ENCODE measurements at regions not wholly inside any gene's neighbourhood (a gene's known extent, or its start where the extent isn't known, plus 50 kb on each side); places are given as distances from the start of the nearest gene placed in this dataset.

DNA sequence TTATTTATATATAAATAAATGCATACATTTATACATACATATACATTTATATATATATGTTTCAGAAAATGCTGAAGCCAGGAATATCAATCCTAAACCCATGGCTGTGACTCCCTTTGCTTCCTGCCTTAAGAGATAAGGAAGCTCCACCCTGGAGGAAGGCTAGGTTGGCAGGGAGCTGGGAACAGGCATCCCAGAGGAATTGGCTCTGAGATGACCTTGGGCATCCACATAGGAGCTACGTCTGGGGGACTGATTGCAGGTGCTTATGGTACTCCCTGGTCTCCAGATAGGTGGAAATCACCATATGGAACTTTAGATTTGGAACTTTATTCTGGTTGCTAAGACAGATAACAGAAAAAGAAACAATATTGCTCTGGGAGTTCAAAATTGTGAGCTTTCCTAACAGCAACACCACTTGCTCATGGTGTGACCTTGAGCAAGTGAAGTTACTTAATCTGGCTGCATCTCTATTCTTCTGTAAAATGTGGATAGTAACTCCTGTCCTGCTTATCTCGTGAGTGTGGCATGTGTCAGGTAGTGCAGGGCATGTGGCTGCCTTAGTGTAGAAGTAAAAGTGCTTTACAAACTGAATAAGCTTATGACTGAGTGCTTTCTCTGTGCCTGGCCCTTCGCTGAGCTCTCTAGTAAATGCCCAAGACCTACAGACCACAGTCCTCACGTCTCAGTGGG lies 341.0 kb downstream of the MEIS1 start:
- H2AFZ ChIP-seq, result no peak overlapping the region

DNA sequence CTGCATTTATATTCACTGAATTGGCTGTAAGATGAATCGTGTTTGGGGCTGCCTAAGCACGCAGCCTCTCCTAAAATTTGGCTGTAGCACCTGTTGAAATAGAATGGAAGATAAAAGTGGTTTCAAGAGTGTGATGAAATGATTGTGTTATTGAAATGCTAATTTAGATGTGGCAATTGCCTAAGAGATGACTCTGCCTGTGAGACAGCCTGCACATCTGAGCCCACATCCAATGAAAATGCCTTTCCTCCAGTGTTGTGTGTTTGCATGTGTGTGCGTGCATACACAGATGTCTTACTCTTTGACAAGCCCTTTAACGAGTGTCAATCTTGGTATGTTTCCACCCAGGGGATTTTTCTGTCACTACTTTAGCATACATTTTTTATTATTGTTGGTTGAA lies 346.9 kb downstream of the MEIS1 start:
- no peaks in the 10 kb centered on the region for H3K79me2 ChIP-seq
- H3K36me3 ChIP-seq (ENCODE audit: control insufficient read depth, insufficient read depth, low read length), result no peaks in the 10 kb centered on the region
- no peak overlapping the region for H3K9ac ChIP-seq
- TF ChIP-seq, protein P1, sequence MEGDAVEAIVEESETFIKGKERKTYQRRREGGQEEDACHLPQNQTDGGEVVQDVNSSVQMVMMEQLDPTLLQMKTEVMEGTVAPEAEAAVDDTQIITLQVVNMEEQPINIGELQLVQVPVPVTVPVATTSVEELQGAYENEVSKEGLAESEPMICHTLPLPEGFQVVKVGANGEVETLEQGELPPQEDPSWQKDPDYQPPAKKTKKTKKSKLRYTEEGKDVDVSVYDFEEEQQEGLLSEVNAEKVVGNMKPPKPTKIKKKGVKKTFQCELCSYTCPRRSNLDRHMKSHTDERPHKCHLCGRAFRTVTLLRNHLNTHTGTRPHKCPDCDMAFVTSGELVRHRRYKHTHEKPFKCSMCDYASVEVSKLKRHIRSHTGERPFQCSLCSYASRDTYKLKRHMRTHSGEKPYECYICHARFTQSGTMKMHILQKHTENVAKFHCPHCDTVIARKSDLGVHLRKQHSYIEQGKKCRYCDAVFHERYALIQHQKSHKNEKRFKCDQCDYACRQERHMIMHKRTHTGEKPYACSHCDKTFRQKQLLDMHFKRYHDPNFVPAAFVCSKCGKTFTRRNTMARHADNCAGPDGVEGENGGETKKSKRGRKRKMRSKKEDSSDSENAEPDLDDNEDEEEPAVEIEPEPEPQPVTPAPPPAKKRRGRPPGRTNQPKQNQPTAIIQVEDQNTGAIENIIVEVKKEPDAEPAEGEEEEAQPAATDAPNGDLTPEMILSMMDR (IDR thresholded peaks at IDR 0.05), result no peak
- H3K27ac ChIP-seq, result no peak overlapping the region
- H2AFZ ChIP-seq, result no peak overlapping the region
- no peak overlapping the region for H3K4me3 ChIP-seq (ENCODE audit: low read depth, low read length)
- no peaks in the 10 kb centered on the region for H3K27me3 ChIP-seq (ENCODE audit: control insufficient read depth, insufficient read depth, low read length)
- no peaks in the 10 kb centered on the region for H3K9me3 ChIP-seq (ENCODE audit: control insufficient read depth, low read length)
- no peaks in the 10 kb centered on the region for H3K4me1 ChIP-seq
- no peak overlapping the region for H3K4me2 ChIP-seq (ENCODE audit: low read length)

More for the DNA sequence above, 341.0 kb downstream of the MEIS1 start:
- no peaks in the 10 kb centered on the region for H3K4me1 ChIP-seq
- TF ChIP-seq, protein P1 (IDR thresholded peaks at IDR 0.05), result no peak
- H3K27me3 ChIP-seq (ENCODE audit: control insufficient read depth, insufficient read depth, low read length), result no peaks in the 10 kb centered on the region
- H3K9me3 ChIP-seq (ENCODE audit: control insufficient read depth, low read length), result no peaks in the 10 kb centered on the region
- no peaks in the 10 kb centered on the region for H3K79me2 ChIP-seq
- no peak overlapping the region for H3K27ac ChIP-seq
- no peak overlapping the region for H3K4me2 ChIP-seq (ENCODE audit: low read length)
- H3K36me3 ChIP-seq (ENCODE audit: control insufficient read depth, insufficient read depth, low read length), result no peaks in the 10 kb centered on the region
- no peak overlapping the region for H3K4me3 ChIP-seq (ENCODE audit: low read depth, low read length)
- no peak overlapping the region for H3K9ac ChIP-seq

DNA sequence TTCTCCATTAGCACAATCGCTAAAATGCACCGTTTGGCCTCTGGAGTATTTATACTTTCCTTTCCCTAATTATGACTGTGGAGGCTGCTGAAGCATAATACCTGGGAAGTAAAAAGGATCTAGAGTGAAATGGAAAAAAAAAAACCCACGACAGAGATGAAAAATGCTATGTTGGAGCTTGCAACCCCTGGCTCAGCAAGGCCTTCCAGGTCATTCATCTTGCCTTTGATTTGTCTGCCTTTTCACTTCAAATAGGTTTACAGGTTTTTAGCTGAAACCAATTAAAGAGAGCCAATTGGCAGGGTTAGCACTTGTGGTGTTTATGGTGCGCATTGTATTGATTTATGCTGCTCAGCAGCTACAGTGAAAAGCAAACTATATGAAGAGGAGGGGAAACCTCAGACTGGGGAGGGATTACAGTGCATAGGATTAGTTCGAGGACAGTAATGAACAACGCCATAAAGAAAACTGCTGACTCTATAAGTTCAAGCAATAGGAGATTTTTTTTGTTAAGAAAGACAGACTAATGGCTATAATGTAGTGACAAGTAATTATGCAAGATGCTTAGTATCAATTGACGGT lies 347.9 kb downstream of the MEIS1 start:
- Histone ChIP-seq H3K9ac (no peak overlapping the region), H3K4me2 (ENCODE audit: low read length) (no peak overlapping the region), H3K27ac (no peak overlapping the region), H3K9me3 (ENCODE audit: control insufficient read depth, low read length) (no peaks in the 10 kb centered on the region), H3K27me3 (ENCODE audit: control insufficient read depth, insufficient read depth, low read length) (no peaks in the 10 kb centered on the region), H3K79me2 (no peaks in the 10 kb centered on the region), H3K4me3 (ENCODE audit: low read depth, low read length) (no peak overlapping the region), H3K36me3 (ENCODE audit: control insufficient read depth, insufficient read depth, low read length) (no peaks in the 10 kb centered on the region), H2AFZ (no peak overlapping the region), H3K4me1 (no peaks in the 10 kb centered on the region)
- TF ChIP-seq, protein P1 (IDR thresholded peaks at IDR 0.05), result no peak

DNA sequence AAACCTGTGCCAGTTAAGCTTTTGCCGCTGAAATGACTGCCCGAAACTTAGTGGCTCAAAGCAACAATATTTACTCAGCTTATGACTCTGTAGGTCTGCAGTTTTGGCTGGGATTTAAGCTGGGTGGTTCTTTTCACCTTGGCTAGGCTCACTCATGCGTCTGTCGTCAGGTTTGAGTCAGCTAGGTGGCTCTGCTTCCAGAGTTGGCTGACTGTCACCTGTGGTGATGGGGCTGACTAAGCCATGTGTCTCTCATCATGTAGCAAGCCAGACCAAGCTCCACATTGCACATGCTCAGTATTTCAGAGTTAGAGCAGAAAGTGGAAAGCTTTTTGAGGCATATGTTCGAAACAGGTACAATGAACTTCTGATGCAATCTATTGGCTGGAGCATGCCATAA lies 354.8 kb downstream of the MEIS1 start:
- H3K4me3 ChIP-seq (ENCODE audit: low read depth, low read length), result no peak overlapping the region
- TF ChIP-seq, protein P1 (IDR thresholded peaks at IDR 0.05), result no peak
- no peaks in the 10 kb centered on the region for H3K27me3 ChIP-seq (ENCODE audit: control insufficient read depth, insufficient read depth, low read length)
- H3K9me3 ChIP-seq (ENCODE audit: control insufficient read depth, low read length), result no peaks in the 10 kb centered on the region
- H3K4me1 ChIP-seq, result no peaks in the 10 kb centered on the region
- no peak overlapping the region for H3K9ac ChIP-seq
- no peaks in the 10 kb centered on the region for H3K79me2 ChIP-seq
- H3K27ac ChIP-seq, result no peak overlapping the region
- H2AFZ ChIP-seq, result no peak overlapping the region
- no peaks in the 10 kb centered on the region for H3K36me3 ChIP-seq (ENCODE audit: control insufficient read depth, insufficient read depth, low read length)
- H3K4me2 ChIP-seq (ENCODE audit: low read length), result no peak overlapping the region
